HepG2 (cell line): ENCODE measurements at regions not wholly inside any gene's neighbourhood (a gene's known extent, or its start where the extent isn't known, plus 50 kb on each side); places are given as distances from the start of the nearest gene placed in this dataset.

Source experiments
- ATAC-seq: fragments of 200-7000 bp; cut with Tn5 transposase; 3 replicates; pipeline ENCODE4 v1.9.1; 2020; ENCODE audit warnings: mild to moderate bottlenecking, moderate library complexity
- BruUV-seq: library from RNA; stranded (reverse); fragments of 400-500 nt; replicated peaks from 2 replicates; lab custom pipeline; 2021; lab: Mats Ljungman, UMichigan
- CTCF ChIA-PET: fragments of 300-600 bp; formaldehyde crosslinking; extraction: SDS; loops from one replicate; lab custom pipeline; 2021; ENCODE audit warnings: low total read pairs, inconsistent platforms, low intra/inter-chr PET ratio; lab: Yijun Ruan, JAX
- POLR2A ChIA-PET: fragments of 350-600 bp; sonication (Branson Sonifier 250); formaldehyde crosslinking; loops from one replicate; lab custom pipeline; 2020; ENCODE audit warnings: antibody characterized with exemption, inconsistent platforms; lab: Yijun Ruan, JAX
- DNase-seq: peaks from one replicate; pipeline ENCODE4 v3.0.0-alpha.2; 2015; ENCODE audit warnings: low spot score
- FAIRE-seq: peaks from 3 replicates; lab custom pipeline; 2011; peaks lifted over from hg19 to GRCh38; lab: Jason Lieb, UNC
- H2AFZ ChIP-seq: one replicate; pipeline ENCODE4 v1.6.1; 2011; ENCODE audit warnings: low read length, inconsistent platforms
- H3K27ac ChIP-seq: fragments of 300-600 bp; 3 replicates; pipeline ENCODE4 v1.8.0; 2011; ENCODE audit warnings: mixed run types, mild to moderate bottlenecking, mixed read lengths, low read length, inconsistent platforms; ENCODE audit not compliant: insufficient read depth; ENCODE audit errors: extremely low read length
- H3K27me3 ChIP-seq, 2 experiments: fragments of 200-600 bp in 1 of 2; 2 replicates in 1 of 2; 3 replicates in 1 of 2; pipeline versions ENCODE4 v1.6.0 to v1.8.0; 2011; ENCODE audit warnings: low read length in 2 of 2, mild to moderate bottlenecking in 2 of 2, moderate library complexity in 2 of 2, inconsistent platforms in 1 of 2; ENCODE audit not compliant: insufficient read depth in 2 of 2, control insufficient read depth in 1 of 2
- H3K36me3 ChIP-seq, 2 experiments: fragments of 200-600 bp in 1 of 2; replicated peaks in 1 of 2; 2 replicates in 1 of 2; 3 replicates in 1 of 2; pipeline versions ENCODE4 v1.5.1 to v1.8.0; 2011; ENCODE audit warnings: low read length in 2 of 2, inconsistent platforms in 1 of 2; ENCODE audit not compliant: insufficient read depth in 2 of 2, control insufficient read depth in 1 of 2
- H3K4me1 ChIP-seq: 2 replicates; pipeline ENCODE4 v1.5.1; 2012; ENCODE audit warnings: low read length, inconsistent platforms; ENCODE audit not compliant: insufficient read depth
- H3K4me2 ChIP-seq: 2 replicates; pipeline ENCODE4 v1.6.0; 2011; ENCODE audit warnings: low read depth, low read length, inconsistent platforms
- H3K4me3 ChIP-seq, 3 experiments: fragments of 200-600 bp in 1 of 3; sonication (generic), shearing (Covaris generic) in 1 of 3; replicated peaks in 1 of 3; 2 replicates each; pipeline ENCODE4 v1.5.1; 2011 to 2016; ENCODE audit warnings: low read length in 3 of 3, inconsistent platforms in 2 of 3, low read depth in 2 of 3, mild to moderate bottlenecking in 2 of 3, control low read depth in 1 of 3, mixed read lengths in 1 of 3; ENCODE audit not compliant: insufficient read depth in 1 of 3
- H3K79me2 ChIP-seq: one replicate; pipeline ENCODE4 v1.6.1; 2011; ENCODE audit warnings: low read length, inconsistent platforms; ENCODE audit not compliant: insufficient read depth
- H3K9ac ChIP-seq: 2 replicates; pipeline ENCODE4 v1.6.0; 2011; ENCODE audit warnings: mild to moderate bottlenecking, low read depth, low read length, inconsistent platforms; ENCODE audit not compliant: insufficient read depth
- H3K9me3 ChIP-seq: 2 replicates; pipeline ENCODE4 v1.5.1; 2012; ENCODE audit warnings: mild to moderate bottlenecking, low read length
- H4K20me1 ChIP-seq: 2 replicates; pipeline ENCODE4 v1.6.0; 2011; ENCODE audit warnings: inconsistent platforms, mild to moderate bottlenecking, low read length, moderate library complexity; ENCODE audit not compliant: insufficient read depth
- ARID2 ChIP-seq: sonication (generic); formaldehyde crosslinking; IDR thresholded peaks from 2 replicates; pipeline ENCODE4 v1.8.1; 2022; ENCODE audit warnings: mild to moderate bottlenecking, missing genetic modification reagents, borderline replicate concordance
- ASH2L ChIP-seq: fragments of 300-600, 200-600 bp; sonication (generic); IDR thresholded peaks from 2 replicates; pipeline ENCODE4 v1.7.0; 2017; ENCODE audit warnings: low read depth, mild to moderate bottlenecking, moderate library complexity, mixed read lengths, low read length; ENCODE audit not compliant: insufficient read length
- FOSL2 ChIP-seq: sonication (generic); formaldehyde crosslinking; IDR thresholded peaks from 2 replicates; pipeline ENCODE4 v1.4.0; 2020; ENCODE audit warnings: missing genetic modification reagents
- FOXK2 ChIP-seq: fragments of 450-650 bp; IDR thresholded peaks from 2 replicates; pipeline ENCODE4 v1.6.1; 2016
- HMG20A ChIP-seq: IDR thresholded peaks from 2 replicates; pipeline ENCODE4 v1.6.1; 2016; ENCODE audit warnings: borderline replicate concordance
- MAFG ChIP-seq: sonication (generic); formaldehyde crosslinking; IDR thresholded peaks from 2 replicates; pipeline ENCODE4 v1.5.1; 2020; ENCODE audit warnings: mild to moderate bottlenecking, missing genetic modification reagents
- RBM39 ChIP-seq: fragments of 200-400 bp; formaldehyde crosslinking; IDR thresholded peaks from one replicate; pipeline ENCODE4 v1.6.1; 2018; ENCODE audit warnings: antibody characterized with exemption, mild to moderate bottlenecking, low read depth, low read length; ENCODE audit not compliant: poor library complexity, severe bottlenecking
- SMAD1 ChIP-seq: sonication (generic); formaldehyde crosslinking; IDR thresholded peaks from 2 replicates; pipeline ENCODE4 v1.4.0; 2020; ENCODE audit warnings: missing genetic modification reagents, low read depth, mild to moderate bottlenecking, borderline replicate concordance
- ZNF556 ChIP-seq: sonication (generic); formaldehyde crosslinking; IDR thresholded peaks from 2 replicates; pipeline ENCODE4 v1.4.0; 2020; ENCODE audit warnings: mild to moderate bottlenecking, missing genetic modification reagents, borderline replicate concordance
- ZNF724P ChIP-seq: sonication (generic); formaldehyde crosslinking; IDR thresholded peaks from 2 replicates; pipeline ENCODE4 v1.8.0; 2022; ENCODE audit warnings: missing genetic modification reagents, borderline replicate concordance
- ZNF761 ChIP-seq: sonication (generic); formaldehyde crosslinking; conservative IDR thresholded peaks from 2 replicates; pipeline ENCODE4 v1.4.0; 2020; ENCODE audit warnings: mild to moderate bottlenecking, missing genetic modification reagents
- WGBS: methylation state at CpG from one replicate; pipeline ENCODE4 v1.1.6; 2017; ENCODE audit warnings: low lambda C conversion rate; 5-methylcytosine and 5-hydroxymethylcytosine counted together
- in situ Hi-C: cut with HindIII; loops from 2 replicates; pipeline ENCODE4 v1.10.0; 2017; ENCODE audit warnings: low pct_unique_long_range_greater_than_20kb; ENCODE audit not compliant: extremely low pct_ligation_motif_present
- intact Hi-C: fragments of 100-400 bp; cut with micrococcal nuclease; formaldehyde crosslinking; loops from one replicate; pipeline ENCODE4 v1.10.0; 2022; ENCODE audit not compliant: unreplicated experiment
- TF ChIP-seq, protein P1 (sequence below): sonication (generic); formaldehyde crosslinking; IDR thresholded peaks from 2 replicates; pipeline ENCODE4 v1.8.1; 2023; ENCODE audit warnings: mild to moderate bottlenecking, missing genetic modification reagents
- TF ChIP-seq, protein P2 (sequence below): IDR thresholded peaks from 2 replicates; pipeline ENCODE4 v1.6.1; 2016; ENCODE audit warnings: low read depth, control low read depth
- TF ChIP-seq, protein P3 (sequence below): sonication (generic); formaldehyde crosslinking; IDR thresholded peaks from 2 replicates; pipeline ENCODE4 v1.5.0; 2020; ENCODE audit warnings: mild to moderate bottlenecking, low read depth, missing genetic modification reagents, borderline replicate concordance

DNA sequence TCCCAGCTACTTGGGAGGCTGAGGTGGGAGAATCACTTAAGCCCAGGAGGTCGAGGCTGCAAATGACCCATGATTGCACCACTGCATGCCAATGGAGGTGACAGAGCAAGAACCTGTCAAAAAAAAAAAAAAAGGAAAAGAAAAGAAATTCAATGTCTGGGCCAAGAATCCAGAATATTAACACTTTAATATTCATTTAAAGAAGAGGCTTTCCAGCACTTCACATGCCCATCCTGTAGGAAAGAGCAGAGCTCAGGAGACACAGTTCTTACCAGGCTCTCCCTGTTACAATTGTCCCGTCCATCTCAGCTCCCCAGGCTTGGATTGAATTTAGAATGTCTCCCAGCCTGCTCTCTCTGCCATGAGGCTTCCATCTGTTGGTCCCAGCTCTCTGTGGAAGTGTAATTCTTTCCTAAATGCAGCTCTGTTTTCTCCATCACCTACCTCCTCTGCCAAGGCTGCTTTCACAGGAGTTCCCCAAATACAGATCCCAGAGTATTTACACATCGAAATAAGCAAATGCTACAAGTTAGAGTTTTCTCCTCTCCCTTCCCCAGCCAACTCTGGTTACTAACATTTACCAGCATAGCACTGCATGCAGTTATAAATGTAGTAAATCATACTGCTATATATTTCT is 116.6 kb upstream of the CDC42BPA start:
- ATAC-seq = no peak
- Histone ChIP-seq H3K4me1 (peaks cover 20% of the 10 kb centered on the region), H3K79me2 (no peaks in the 10 kb centered on the region), H3K27me3 (peaks cover 0 to 10% of the 10 kb centered on the region in 2 experiments; a peak in 1 of 5 replicates), H3K9me3 (no peaks in the 10 kb centered on the region), H4K20me1 (no peaks in the 10 kb centered on the region), H3K4me3 (no peak overlapping the region), H2AFZ (peak overlapping the region; percentile 54), H3K4me2 (no peak overlapping the region), H3K27ac (no peak overlapping the region), H3K36me3 (no peaks in the 10 kb centered on the region), H3K9ac (no peak overlapping the region)
- TF ChIP-seq HMG20A (CRISPR knock-in tag) (no peak), ZNF761 (no peak), ZNF556 (CRISPR knock-in tag) (no peak), RBM39 (no peak), MAFG (no peak), FOSL2 (CRISPR knock-in tag) (no peak), FOXK2 (no peak), ASH2L (no peak), ZNF724P (no peak), SMAD1 (no peak), ARID2 (no peak)
- TF ChIP-seq, protein P1, sequence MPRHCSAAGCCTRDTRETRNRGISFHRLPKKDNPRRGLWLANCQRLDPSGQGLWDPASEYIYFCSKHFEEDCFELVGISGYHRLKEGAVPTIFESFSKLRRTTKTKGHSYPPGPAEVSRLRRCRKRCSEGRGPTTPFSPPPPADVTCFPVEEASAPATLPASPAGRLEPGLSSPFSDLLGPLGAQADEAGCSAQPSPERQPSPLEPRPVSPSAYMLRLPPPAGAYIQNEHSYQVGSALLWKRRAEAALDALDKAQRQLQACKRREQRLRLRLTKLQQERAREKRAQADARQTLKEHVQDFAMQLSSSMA (CRISPR knock-in tag) = no peak
- TF ChIP-seq, protein P2, sequence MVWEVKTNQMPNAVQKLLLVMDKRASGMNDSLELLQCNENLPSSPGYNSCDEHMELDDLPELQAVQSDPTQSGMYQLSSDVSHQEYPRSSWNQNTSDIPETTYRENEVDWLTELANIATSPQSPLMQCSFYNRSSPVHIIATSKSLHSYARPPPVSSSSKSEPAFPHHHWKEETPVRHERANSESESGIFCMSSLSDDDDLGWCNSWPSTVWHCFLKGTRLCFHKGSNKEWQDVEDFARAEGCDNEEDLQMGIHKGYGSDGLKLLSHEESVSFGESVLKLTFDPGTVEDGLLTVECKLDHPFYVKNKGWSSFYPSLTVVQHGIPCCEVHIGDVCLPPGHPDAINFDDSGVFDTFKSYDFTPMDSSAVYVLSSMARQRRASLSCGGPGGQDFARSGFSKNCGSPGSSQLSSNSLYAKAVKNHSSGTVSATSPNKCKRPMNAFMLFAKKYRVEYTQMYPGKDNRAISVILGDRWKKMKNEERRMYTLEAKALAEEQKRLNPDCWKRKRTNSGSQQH (CRISPR knock-in tag) = no peak
- TF ChIP-seq, protein P3, sequence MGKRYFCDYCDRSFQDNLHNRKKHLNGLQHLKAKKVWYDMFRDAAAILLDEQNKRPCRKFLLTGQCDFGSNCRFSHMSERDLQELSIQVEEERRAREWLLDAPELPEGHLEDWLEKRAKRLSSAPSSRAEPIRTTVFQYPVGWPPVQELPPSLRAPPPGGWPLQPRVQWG = no peak
- intact Hi-C loops (loop anchor here (5.0 to 10.0 kb wide), 3 partner anchors 118 to 800 kb away; partner anchors contain the start of gene CDC42BPA), in situ Hi-C loops (loop anchor here (5.0 to 10.0 kb wide), 4 partner anchors 118 to 800 kb away; partner anchors contain the start of gene CDC42BPA)
- CTCF ChIA-PET = no interaction called here
- no peak for FAIRE-seq
- no TSS peak for BruUV-seq
- 0% methylated on average over 3 of the region's 3 CpGs for WGBS
- no peak for DNase-seq
- POLR2A ChIA-PET = no interaction called here
